AG10803 (cell line): ENCODE measurements at regions not wholly inside any gene's neighbourhood (a gene's known extent, or its start where the extent isn't known, plus 50 kb on each side); places are given as distances from the start of the nearest gene placed in this dataset.

Experiments
- DNase-seq: peaks from one replicate; pipeline ENCODE4 v3.0.0; 2010; ENCODE audit warnings: low read depth
- H3K4me3 ChIP-seq: 2 replicates; pipeline ENCODE4 v1.5.1; 2011; ENCODE audit warnings: mild to moderate bottlenecking, low read length, control low read depth
- TF ChIP-seq, protein P1 (sequence below): conservative IDR thresholded peaks from 2 replicates; pipeline ENCODE4 v1.5.1; 2011; ENCODE audit warnings: mild to moderate bottlenecking, low read length, control low read depth, inconsistent platforms

DNA sequence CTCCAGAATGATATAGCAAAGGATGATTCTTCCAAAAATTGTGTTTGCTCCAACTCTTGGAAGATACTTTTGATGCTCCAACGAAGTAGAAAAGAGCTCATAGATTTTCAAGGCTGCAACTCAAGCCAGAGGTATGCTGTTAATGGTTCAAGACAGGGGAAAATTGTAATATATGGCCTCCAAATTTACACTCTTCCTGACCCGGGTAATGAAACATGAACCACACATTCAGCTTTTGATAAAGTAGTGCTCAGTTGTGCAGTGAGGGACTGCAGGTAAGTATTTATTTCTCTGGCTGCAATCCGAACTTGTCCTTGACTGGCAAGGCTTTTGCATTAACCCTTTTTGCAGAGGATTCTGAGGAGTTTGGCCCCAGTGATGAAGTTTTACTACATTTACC, 446.4 kb downstream of the RASEF start:
- no peak overlapping the region for H3K4me3 ChIP-seq
- no peak for DNase-seq
- TF ChIP-seq, protein P1, sequence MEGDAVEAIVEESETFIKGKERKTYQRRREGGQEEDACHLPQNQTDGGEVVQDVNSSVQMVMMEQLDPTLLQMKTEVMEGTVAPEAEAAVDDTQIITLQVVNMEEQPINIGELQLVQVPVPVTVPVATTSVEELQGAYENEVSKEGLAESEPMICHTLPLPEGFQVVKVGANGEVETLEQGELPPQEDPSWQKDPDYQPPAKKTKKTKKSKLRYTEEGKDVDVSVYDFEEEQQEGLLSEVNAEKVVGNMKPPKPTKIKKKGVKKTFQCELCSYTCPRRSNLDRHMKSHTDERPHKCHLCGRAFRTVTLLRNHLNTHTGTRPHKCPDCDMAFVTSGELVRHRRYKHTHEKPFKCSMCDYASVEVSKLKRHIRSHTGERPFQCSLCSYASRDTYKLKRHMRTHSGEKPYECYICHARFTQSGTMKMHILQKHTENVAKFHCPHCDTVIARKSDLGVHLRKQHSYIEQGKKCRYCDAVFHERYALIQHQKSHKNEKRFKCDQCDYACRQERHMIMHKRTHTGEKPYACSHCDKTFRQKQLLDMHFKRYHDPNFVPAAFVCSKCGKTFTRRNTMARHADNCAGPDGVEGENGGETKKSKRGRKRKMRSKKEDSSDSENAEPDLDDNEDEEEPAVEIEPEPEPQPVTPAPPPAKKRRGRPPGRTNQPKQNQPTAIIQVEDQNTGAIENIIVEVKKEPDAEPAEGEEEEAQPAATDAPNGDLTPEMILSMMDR, result no peak

DNA sequence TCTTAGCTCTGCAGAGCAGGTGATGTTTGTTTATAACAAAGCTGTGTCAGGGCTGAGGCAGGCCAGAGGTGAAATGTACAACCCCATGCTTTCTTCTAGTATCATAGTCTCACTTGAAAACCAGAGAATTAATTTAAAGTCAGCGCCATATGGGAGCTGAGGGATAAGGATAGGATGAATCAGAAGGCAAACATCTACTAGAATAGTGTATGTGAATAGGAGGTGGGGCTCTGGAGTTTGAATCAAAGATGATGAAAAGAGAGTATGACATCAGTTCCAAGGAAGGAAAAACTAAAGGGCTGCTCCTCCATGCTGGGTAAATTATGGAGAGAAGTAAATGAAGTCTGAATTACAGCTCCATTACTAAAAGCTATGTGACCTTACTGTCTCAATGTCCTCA, 441.5 kb downstream of the RASEF start:
- H3K4me3 ChIP-seq, result no peak overlapping the region
- no peak for DNase-seq
- TF ChIP-seq, protein P1, result no peak

DNA sequence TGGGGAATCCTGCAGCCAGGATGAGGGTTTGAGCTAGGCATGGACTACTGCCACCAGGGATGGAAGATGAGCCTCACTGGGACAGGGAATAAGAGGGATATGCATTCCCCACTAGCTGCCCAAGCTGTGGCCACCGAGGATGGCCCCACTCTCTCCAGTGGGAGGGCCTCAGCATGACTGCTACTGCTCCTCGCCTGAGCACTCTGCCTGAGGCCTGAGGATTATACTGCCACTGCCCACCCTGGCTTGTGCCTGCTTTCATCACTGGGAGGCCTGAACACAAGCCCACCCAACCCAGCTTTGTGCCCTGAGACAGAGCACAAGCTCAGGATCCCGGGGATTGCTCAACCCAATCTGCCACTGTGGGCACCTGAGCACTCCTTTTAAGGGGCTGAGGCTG, 425.6 kb downstream of the RASEF start:
- TF ChIP-seq, protein P1, result no peak
- no peak overlapping the region for H3K4me3 ChIP-seq
- DNase-seq, result no peak

DNA sequence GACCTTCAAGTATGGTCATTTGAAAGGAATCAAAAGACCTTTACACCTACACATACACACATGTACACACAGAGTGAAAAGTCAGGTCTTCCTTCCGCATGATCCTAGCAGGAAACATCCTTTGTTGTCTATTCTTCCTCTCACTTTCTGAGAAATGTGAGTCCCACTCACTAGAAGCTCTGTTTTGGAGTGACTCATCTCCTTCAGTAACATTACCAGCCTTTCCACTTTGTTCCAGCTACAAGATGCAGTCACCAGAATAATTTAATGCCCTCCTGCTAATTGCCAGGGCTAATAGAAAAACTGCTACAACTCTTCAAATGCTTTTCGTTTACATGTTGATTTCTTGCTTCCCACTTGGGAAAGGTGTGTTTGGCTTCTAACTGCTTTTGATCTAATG, 417.3 kb downstream of the RASEF start:
- H3K4me3 ChIP-seq, result no peak overlapping the region
- TF ChIP-seq, protein P1, result no peak
- no peak for DNase-seq

DNA sequence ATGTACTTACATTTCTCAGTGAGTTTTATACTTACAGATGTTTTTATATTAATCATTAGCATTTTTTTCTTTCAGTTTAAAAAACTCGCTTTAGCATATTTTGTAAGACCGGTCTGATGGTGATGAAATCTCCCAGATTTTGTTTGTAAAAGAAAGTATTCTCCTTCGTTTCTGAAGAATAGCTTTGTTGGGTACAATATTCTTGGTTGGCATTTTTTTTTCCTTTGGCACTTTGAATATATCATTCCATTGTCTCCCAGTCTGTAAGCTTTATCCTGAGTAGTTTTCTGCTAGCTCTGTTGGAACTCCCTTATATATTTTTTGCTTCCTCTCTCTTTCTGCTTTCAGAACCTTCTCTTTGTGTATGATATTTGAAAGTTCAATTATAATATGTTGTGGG, 412.6 kb downstream of the RASEF start:
- no peak for DNase-seq
- H3K4me3 ChIP-seq, result no peak overlapping the region
- TF ChIP-seq, protein P1, result no peak

DNA sequence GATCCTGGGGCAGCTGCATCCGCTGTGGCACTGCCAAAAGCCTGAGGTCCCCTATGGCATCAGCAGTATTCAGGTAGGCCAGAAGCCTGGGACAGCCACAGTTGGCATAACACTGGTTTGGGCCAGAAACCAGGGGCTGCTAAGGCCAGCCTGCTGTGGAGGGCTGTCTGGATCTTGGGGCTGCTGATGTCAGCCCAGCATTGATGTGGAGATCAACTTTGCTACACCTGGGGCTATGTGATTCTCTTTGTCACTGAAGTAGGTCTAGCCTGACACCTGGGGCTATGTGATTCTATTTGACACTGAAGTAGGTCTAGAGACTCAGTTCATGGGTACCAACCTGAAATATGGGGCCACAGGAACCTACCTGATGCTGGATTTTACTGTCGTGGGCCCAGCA, 411.5 kb downstream of the RASEF start:
- no peak for DNase-seq
- H3K4me3 ChIP-seq, result no peak overlapping the region
- TF ChIP-seq, protein P1, result no peak

DNA sequence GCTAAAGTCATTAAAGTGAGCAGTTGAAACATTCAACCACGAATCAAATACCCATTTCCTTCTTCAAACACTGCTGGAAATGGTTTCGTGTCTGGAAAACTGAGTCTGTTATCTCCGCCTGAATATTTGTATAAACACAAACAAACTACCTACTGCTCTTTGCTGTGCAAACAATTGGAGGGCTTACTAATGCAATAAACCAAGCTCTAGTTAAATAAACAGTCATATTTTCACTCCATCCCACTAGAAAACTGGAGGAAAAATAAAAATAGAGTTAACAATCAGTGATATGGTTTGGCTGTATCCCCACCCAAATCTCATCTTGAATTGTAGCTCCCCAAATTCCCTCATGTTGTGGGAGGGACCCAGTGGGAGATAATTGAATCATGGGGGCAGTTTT, 397.6 kb downstream of the RASEF start:
- no peak overlapping the region for H3K4me3 ChIP-seq
- no peak for DNase-seq
- TF ChIP-seq, protein P1, result no peak
